ENCODE measurements at regions not wholly inside any gene's neighbourhood (a gene's known extent, or its start where the extent isn't known, plus 50 kb on each side); places are given as distances from the start of the nearest gene placed in this dataset.

DNA sequence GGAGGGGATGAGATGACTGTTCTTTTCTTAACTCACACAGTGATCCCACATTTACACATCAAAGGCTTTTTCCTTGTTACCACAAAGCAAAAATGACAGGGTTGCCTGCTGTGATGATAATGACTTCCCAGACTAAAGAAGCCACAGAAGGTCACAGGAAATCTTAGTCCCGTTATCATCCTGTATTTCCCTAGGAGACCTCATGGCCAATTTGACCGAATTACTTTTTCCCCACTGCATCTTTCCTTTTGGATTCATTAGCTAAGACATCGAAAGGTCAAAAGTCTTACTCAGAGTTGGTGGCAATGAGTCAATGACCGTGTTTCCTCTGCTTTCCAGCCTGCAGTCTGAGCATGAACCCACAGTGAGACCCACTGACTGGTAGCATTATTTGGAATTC is 130.1 kb upstream of the INHBA start:
- no peak for DNase-seq (ENCODE audit: low read depth in 2 of 2)

DNA sequence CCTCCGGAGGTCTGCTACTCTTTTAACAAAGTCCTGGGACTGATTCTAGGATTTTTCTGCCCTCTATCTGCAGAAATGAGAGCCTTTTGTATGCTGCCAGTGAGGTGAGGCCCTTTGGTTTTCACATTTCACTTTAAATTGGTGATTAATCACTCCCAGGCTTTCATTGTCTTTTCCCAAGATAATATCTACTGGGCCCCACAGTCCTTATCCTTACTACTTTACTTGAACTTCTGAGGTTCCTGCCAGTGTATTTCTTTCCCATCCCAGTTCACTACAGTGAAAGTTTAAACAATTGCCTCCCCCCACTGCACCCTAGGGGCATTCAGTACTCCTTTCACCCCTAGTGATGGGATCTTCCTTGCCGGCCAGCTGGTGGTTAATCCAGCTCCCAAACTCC is 127.4 kb upstream of the INHBA start:
- no peak for DNase-seq (ENCODE audit: low read depth in 2 of 2)

DNA sequence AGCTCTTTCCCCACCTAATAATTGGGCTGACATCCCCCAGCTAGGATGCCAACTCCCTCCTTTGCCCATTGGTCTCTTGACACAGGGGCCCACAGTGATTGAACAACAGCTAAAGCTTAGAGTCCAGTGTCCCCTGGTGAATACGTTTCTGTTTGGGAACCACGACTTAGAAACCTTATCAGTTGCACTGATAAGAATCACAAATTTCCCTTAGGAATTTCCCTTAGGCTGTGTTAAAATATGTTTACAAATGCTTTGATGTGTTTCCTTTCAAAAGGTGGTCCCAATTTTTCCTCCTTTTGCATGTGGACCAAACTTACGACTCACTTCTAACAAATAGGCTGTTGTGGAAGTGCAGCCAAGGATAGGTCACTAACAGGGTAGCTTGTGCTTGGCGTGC is 126.0 kb upstream of the INHBA start:
- no peak for DNase-seq (ENCODE audit: low read depth in 2 of 2)

DNA sequence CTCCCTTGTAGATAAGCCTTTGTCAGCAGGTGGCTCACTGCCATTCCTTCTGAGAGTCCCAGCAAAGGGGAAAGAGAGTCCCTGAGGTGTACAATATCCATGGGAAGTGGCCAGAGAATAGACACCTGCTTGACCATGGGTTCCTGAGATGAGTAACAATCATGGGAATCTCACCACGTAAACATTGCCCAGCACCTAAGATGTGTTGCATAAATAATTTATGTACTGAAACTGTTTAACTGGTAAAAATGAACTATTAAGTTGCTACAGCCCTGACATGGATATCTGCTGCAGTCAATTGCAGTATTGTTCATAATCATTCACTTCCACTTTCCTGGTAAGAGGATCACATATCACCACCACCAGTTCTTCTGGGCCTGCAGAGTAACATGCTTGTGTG is 123.8 kb upstream of the INHBA start:
- DNase-seq (ENCODE audit: low read depth in 2 of 2): no peak

DNA sequence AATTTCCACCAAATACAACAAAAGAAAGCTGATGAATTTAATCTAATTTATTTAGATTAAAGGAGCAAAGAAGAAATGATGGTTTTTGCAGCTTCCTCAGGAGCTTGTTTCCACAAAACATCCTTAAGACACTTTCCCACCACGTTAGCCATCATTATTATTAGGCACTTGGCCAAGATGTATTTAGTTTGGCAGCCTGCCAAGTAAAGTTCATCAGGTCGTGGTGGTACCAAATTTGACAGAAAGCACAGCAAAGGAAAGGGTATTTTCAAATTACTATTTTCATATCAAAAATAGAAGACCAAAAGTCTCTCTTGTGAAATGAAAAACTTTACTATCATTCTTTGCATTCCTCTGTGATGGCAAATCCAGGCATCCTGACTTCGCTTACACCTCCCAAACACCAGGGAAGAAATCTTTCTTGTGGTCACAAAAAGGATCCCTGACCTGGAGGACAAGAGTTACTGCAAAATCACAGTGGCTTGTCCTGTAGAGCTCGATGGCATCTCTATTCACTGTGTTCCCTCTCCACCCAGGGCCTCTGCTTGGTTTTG is 123.1 kb upstream of the INHBA start:
- DNase-seq (ENCODE audit: low read depth in 2 of 2): no peak

DNA sequence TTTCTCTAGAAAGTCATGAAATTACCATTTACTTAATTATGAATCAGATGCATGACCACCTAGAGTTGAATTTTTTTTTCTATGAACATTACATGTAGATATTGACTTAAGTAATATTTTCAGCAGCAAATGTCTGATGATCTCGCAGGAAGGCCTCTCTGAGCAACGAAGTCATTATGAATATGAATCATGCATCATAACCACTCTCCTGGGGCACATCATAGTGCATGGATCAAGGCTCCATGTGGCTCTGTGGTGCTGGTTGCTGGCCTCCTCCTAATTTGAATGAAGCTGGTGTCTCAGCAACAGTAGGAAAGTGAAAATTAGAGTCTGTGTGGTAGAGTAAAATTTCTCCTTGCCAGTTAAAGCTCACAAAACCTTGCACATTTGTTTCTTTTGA is 121.4 kb upstream of the INHBA start:
- no peak for DNase-seq (ENCODE audit: low read depth in 2 of 2)

DNA sequence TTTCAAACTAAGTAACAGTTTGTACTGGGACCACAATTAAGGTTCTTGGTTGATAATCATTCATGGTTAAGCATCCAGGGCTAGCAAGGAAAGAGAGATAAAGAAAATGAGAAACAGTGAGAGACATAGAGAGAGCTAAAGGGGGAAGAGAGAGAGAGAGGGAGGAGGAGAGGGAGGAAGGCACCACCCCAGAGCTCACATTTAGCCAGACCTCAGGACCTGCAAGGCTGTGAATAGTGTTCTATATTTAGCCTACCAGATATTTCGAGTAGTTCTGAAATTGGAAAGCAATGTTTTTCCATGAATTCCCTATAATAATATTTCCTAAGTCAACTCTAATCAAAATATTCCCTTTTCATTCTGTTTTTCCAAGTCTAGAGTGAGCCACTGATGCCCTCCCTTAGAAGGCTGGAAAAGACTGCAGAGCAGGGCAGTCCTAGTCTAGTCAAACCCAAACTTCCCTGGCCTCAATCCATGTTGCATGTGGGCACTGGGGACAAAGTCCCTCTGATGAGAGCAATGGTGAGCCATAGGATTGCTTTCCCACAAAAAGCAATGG is 119.4 kb upstream of the INHBA start:
- no peak for DNase-seq (ENCODE audit: low read depth in 2 of 2)

DNA sequence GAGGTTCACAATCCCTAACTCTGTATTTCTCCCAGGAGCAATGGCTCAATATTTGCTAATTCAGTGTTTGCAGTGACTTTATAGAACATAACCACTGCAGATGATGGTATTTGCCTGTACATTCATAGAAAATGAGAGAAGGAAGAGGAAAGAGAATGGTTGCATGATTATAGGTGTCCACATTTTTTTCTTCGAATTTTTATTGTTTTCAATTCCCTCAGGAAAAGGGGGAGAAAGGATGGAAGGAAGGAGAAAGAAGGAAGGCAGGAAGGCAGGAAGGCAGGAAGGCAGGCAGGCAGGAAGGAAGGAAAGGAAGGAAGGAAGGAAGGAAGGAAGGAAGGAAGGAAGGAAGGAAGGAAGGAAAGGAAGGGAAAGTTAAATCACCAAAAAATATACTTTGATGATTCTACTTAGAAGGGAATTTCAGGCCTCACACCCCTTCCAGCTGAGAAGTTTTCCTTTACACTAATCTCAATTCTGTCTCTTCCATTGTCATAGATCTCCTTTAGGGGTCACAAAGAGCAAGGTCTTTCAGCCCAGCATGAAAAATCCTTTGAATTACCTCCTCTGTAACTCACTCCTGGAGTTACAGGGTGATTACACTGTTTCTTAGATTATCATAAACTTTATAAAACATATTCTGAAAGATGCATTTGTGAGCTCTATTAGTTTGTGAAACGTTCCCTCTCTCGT is 118.8 kb upstream of the INHBA start:
- no peak for DNase-seq (ENCODE audit: low read depth in 2 of 2)

DNA sequence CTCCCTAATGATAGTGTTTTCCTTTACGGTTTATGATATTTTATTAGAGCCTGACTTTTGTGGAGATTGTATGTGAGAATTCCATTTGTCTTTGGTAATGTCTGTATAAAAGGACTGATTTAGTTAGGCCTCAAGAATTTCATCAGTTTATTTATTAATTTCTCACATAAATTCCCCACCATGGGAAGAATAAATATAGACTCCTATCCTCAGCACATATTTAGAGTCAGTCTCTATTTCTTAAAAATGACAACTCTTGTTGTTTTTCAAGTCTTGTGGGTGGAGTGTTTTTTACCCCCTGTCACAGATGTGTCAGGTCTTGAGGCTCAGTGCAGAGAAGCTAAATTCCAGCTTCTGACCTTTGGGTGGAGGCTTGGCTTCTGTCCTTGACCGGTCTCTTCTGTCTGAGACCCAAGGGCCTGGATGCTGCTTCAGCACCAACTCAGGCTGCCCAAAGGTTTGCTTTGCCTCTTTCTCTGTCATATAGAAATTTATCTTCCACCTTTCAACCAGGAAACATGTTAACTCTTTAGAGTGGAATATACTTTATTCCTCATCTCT is 117.3 kb upstream of the INHBA start:
- DNase-seq (ENCODE audit: low read depth in 2 of 2): no peak

DNA sequence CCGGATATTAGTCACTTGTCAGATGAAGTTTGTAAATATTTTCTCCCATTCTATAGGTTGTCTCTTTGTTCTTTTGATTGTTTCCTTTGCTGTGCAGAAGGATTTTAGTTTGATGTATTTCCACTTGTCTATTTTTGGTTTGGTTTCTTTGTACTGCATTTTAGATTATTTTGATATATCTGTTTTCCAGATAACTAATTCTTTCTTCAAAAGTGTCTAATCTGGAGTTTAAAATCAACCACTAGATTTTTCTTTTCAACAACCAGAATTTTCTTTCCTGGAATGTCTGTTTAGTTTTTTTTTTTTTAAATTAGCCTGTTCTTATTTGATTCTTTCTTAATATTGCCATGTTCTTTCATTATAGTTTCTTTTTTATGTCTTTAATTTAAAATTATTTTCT is 116.8 kb upstream of the INHBA start:
- no peak for DNase-seq (ENCODE audit: low read depth in 2 of 2)

DNA sequence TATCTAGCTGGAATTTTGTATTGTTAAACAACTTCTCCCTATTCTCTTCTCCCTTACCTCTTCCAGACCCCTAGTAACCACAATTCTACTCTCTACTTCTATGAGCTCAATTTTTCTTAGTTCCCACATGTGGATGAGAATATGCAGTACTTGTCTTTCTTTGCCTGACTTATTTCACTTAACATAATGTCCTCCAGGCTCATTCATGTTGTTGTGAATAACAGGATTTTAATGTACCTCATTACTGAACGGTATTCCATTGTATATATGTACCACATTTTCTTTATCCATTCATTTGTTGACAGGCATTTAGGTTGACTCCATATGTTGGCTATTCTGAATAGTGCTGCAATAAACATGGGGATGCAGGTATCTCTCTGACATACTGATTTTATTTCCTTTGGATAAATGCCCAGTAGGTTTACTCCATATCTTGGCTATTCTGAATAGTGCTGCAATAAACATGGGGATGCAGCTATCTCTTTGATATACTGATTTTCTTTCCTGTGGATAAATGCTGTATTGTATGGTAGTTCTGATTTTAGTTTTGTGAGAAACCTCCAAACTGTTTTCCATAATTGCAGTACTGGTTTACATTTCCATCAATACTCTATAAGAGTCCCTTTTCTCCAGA is 116.0 kb upstream of the INHBA start:
- no peak for DNase-seq (ENCODE audit: low read depth in 2 of 2)

DNA sequence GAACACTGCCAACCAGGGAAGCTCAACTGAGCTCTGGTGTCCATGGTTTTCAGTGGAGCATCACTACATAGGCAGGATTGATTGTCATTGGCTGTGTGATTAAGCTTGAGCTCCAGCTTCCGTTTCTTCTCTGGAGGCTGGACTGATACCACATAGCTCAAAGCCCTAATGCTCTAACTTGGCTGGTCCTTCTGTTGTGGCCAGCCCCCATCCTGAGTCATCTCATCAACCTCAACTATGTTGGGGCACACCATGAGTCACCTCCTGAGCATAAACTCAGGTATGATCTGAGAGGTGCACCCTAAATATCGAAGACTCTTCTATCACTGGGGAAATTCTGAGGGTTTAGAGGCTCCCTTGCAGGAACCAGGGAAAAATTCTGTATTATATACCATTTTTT is 114.5 kb upstream of the INHBA start:
- no peak for DNase-seq (ENCODE audit: low read depth in 2 of 2)

DNA sequence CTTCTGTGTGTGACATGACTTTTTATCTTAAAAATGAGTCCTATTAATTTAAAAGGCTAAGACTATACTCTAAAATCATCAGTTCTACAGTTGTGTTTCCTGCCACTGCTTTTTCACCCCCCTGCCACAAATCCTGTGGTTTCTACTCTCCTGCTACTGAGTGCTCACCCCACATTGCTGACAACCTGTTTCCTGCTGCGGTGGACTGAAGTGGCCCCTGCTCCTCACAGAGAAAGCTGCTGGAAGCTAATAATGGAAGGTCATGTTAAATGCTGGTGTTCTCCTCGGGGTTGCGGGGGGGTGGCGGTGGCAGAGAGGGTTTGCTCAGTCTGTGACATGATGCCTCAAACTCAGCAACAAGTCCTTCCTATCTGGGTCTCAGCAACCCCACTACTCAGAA is 113.2 kb upstream of the INHBA start:
- no peak for DNase-seq (ENCODE audit: low read depth in 2 of 2)

DNA sequence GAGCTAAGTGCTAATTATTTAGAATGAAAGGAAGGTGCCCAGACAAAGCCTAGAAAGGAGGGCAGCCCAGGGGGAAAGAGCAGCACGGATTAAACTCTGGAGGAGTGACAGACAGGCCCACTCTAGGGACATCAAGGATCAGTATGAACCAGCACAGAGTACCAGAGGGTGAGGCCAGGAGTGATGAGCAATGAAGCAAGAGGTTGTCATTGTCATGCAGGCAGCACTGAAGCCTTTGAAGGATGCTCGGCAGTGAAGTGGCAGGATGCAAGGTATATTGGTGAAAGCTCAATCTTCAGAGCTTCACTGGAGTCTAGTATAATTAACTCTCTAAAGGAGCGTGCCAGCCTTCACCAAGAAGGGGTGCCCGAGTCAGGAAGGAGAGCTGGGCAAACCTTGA is 112.0 kb upstream of the INHBA start:
- no peak for DNase-seq (ENCODE audit: low read depth in 2 of 2)

DNA sequence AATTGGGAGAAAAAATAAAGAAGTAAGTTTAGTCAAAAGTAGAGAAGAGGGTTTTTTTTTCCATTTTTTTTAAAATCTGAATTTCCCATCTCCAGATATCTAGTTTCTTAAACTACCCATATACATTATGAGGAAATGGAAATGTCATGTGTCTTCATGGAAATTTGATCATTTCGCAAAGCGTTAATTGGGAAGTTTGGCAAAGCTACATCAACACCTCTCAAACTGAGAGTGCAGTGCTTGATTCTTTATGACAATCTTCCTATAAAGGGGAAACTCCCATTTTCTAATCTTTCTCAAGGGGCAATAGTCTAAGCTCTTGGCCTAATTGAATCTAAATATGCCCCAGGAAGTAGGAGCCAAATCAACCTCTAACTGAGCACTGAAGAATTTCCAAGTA is 110.4 kb upstream of the INHBA start:
- no peak for DNase-seq (ENCODE audit: low read depth in 2 of 2)

DNA sequence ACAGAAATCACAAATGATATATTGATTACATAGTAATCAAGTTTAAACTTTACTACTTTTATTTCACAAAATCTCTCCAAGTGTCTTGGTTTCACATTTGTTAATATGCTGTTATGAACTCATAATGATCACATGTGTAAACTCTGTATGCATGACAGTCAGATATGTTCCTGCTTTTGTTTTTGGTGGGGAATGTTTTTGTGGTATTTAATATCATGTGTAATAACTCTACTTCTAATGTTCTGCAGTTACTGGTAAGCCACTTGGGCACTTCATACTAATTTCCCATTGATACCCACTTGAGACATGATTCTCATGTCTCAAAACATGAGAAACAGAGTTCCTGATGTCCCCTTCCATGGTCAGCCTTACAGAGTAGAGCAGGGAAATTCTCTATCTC is 109.1 kb upstream of the INHBA start:
- no peak for DNase-seq (ENCODE audit: low read depth in 2 of 2)

DNA sequence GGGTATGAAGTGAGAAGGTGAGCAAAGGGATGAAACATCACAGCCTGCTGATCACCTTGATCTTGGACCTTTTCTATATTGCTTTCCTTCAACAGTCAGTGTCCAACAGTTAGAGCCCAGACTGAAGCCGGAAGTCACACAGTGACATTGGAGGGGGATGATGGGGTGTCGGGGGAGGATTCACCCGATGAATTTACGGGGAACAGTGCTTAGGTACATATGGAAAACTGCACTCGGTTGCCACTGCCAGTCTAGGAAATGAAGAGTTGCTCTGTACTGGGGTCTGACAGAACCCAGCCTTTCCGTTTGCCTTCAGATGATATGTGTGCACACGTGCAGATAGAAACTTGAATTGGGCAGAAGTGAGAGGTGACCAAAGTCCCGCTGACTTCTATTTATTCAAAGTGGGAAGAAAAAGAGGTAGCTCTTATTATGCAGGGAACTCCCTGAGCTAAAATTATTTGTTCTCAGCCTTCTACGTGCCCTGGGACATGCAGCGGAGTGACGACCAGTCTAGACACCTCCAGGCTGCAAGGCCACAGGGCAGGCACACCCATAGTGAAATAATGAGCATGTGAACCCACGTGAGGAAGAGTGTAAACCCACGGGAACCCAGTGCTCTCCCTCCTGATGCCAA is 107.2 kb upstream of the INHBA start:
- DNase-seq (ENCODE audit: low read depth in 2 of 2): no peak

DNA sequence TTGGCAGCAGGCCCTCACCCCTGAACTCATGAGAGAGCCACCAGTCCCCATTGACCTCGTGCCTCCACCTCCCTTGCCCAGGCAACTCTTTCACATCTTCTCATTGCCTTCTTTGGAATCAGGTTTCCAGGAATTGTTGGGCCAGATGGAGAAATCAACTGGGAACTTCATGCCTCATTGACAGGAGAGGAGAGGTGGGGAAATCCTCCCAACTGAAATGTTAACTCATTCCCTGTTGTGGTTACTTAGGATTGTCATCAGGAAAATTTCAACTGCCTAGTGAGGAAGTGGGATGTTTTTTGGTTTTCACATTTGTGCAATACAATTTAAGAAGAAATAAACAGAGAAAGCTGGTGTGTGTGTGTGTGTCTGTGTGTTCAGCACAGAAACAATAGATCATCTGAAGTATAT is 106.6 kb upstream of the INHBA start:
- DNase-seq (ENCODE audit: low read depth in 2 of 2): no peak

DNA sequence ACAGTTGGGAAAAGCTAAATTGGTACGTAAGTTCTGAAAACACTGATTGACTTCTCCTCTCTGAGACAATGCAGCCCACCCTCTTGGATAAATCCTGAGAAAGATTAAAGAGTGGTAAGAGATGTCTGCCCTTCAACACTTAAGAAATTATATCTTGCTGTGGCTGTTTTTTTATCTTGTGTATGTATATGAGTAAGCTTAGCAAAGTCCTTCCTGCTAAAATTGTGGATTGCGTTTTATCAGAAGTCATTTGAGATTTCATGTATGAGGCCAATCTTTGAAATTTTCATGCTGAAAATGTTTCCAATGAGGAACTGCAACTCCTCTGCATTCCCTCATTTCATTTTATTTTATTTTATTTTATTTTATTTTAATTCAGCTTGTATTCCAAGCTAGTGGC is 106.2 kb upstream of the INHBA start:
- no peak for DNase-seq (ENCODE audit: low read depth in 2 of 2)

DNA sequence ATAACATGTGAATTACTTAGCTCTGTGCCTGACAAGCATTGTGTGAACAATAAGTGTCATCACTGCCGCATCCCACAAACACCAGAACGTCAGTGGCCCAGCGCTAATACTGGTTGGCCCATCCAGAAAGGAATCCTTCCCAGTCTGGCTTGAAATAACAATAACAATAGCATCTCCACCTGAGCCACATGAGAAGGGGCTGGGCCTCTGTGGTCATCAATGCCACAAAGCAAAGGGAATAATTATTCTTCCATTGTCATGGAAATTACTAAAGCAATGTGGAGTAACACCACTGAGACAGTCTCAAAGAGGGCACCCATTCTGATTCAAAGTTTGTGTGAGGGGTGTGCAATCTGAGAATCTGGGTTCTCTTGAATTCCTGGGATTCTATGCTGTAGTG is 105.7 kb upstream of the INHBA start:
- DNase-seq (ENCODE audit: low read depth in 2 of 2): no peak

DNA sequence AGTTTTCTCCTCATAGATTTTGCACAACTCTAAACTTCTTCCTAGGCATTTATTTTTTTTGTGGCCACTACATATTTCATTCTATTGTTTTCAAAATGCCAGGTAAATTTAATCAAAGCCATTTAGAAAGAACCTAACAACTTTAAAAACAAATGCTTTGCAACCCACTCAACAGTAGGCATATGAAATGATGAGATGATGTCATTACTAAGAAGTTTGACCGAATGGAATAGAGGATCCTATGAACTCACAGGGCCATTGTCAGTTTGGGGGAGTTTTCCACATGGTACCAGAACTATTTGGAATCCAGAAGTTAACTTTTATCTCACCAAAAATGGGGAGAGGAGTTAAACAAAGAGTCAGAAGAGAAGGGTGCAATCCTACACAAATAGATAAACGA is 100.7 kb upstream of the INHBA start:
- no peak for DNase-seq (ENCODE audit: low read depth in 2 of 2)

DNA sequence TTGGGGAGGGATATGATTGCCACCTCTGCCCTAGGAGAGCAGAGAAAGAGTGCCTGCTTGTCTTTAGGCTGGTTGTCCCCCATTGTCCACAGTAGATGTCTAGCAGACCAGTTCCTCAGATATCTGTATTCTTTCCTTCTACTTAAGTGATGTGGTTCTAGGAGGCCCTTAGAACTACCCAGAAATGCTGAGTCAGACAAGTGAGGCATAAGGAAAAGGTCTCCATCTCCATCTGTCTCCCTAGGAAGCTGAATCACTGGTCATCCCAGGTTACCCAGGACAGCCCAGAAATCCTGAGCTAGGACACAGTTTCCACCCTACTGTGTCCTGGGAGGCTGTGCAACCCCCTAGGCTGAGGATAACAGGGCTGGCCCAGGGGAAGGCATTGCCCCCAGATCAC is 93.4 kb upstream of the INHBA start:
- no peak for DNase-seq (ENCODE audit: low read depth in 2 of 2)

Measured in stimulated activated CD8-positive, alpha-beta memory T cell treated with anti-CD3 and anti-CD28 coated beads, Interleukin-7, amount 100 ng/mL, for 1 hour (primary cell).